Psoas muscle (tissue), 7 donors: ENCODE measurements at regions not wholly inside any gene's neighbourhood (a gene's known extent, or its start where the extent isn't known, plus 50 kb on each side); places are given as distances from the start of the nearest gene placed in this dataset.

Experiments used
- ATAC-seq, 4 donors: fragments of 200-7000 bp; cut with Tn5 transposase; one replicate each; pipeline ENCODE4 v1.9.1; 2020; ENCODE audit warnings: moderate library complexity in 3 of 4, mild to moderate bottlenecking in 2 of 4
- DNase-seq, 2 donors: peaks; one replicate each; pipeline ENCODE4 v3.0.0-alpha.2; 2020
- H3K27ac ChIP-seq: fragments of 200-600 bp; one replicate; pipeline ENCODE4 v1.8.0; 2022
- H3K27me3 ChIP-seq, 3 donors: fragments of 200-600 bp in 1 of 3; one replicate each; pipeline versions ENCODE4 v1.6.1 to v1.8.0; 2013 to 2022; ENCODE audit warnings: low read length in 2 of 3, mild to moderate bottlenecking in 2 of 3, moderate library complexity in 1 of 3; ENCODE audit not compliant: insufficient read depth in 3 of 3
- H3K36me3 ChIP-seq, 2 donors: fragments of 200-600 bp in 1 of 2; one replicate each; pipeline versions ENCODE4 v1.6.1 to v1.8.0; 2013 to 2022; ENCODE audit warnings: low read depth in 1 of 2, mild to moderate bottlenecking in 1 of 2, moderate library complexity in 1 of 2; ENCODE audit not compliant: insufficient read depth in 1 of 2
- H3K4me1 ChIP-seq: fragments of 200-600 bp; one replicate; pipeline ENCODE4 v1.8.0; 2022
- H3K4me3 ChIP-seq: fragments of 200-600 bp; one replicate; pipeline ENCODE4 v1.8.0; 2022; ENCODE audit warnings: mild to moderate bottlenecking
- H3K9me3 ChIP-seq: fragments of 200-600 bp; one replicate; pipeline ENCODE4 v1.8.0; 2022
- WGBS, 3 donors: extraction: QIAGEN DNeasy Blood & Tissue Kit; methylation state at CpG; one replicate each; pipeline versions ENCODE4 v1.1.6 to v1.1.7; 2013; 5-methylcytosine and 5-hydroxymethylcytosine counted together
- intact Hi-C, 2 donors: fragments of 100-400 bp; cut with DNase I; formaldehyde crosslinking; loops; one replicate each; pipeline versions ENCODE4 v1.11.0 to v1.14.2; 2022
- TF ChIP-seq, protein P1 (sequence below): fragments of 200-600 bp; IDR thresholded peaks from one replicate; pipeline ENCODE4 v1.8.0; 2022; ENCODE audit warnings: antibody characterized with exemption
- donor health status: healthy with polysubstance abuse.
- donor health status: DM: no; HTN: no; CAD: no; lungs with moderate emphysema.
- donor health status: Bipolar disorder and iron deficiency.
- donor health status: healthy.
- donor health status: DM: yes; HTN: yes; CAD: no.
- donor health status: DM: no; HTN: no; CAD: no.
- donor health status: DM: yes; HTN: yes; CAD: no.

DNA sequence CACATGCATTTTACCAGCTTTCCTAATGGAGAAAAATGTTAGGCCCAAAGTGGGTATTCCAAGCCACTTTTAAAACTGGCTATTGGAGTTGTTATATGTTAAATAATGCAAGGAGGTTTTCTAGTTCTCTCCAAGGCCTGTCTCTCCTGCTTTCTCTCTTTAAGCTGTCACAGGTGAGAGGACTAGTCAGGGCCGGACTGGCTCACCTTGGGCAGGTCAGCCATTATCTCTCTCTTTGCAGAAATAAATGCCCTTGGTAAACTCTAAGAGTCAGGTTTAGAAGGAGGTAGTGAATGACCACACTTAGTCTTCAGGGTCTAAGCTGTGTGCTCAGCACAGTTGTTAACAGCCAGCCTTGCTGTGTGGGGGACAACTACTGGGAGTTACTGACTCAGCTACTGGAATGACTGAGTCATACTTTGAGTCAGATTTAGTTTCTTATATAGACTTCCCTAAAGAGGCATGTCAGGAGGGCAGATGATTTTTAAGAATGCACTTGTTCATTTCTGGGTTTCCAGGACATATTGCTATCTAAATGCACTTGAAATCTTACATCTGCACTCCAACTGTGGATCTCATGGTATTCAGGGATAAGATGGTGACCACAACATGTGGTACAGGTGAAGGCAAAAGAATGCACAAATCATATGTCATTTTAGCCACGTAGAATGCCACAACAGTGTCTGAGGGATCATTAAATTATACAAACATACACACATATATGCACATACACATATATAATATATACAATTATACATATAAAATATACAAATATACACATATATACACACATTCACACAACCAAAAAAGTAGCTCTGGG lies 719.4 kb downstream of the EPM2A start:
- Histone ChIP-seq H3K4me1 (peaks cover 7% of the 10 kb centered on the region), H3K27me3 (no peaks in the 10 kb centered on the region), H3K36me3 (no peaks in the 10 kb centered on the region), H3K27ac (no peak overlapping the region), H3K9me3 (no peaks in the 10 kb centered on the region), H3K4me3 (no peak overlapping the region)
- DNase-seq (no peak), ATAC-seq (peak; percentile 85 to 99 (median 92))
- TF ChIP-seq, protein P1, sequence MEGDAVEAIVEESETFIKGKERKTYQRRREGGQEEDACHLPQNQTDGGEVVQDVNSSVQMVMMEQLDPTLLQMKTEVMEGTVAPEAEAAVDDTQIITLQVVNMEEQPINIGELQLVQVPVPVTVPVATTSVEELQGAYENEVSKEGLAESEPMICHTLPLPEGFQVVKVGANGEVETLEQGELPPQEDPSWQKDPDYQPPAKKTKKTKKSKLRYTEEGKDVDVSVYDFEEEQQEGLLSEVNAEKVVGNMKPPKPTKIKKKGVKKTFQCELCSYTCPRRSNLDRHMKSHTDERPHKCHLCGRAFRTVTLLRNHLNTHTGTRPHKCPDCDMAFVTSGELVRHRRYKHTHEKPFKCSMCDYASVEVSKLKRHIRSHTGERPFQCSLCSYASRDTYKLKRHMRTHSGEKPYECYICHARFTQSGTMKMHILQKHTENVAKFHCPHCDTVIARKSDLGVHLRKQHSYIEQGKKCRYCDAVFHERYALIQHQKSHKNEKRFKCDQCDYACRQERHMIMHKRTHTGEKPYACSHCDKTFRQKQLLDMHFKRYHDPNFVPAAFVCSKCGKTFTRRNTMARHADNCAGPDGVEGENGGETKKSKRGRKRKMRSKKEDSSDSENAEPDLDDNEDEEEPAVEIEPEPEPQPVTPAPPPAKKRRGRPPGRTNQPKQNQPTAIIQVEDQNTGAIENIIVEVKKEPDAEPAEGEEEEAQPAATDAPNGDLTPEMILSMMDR = no peak
- intact Hi-C loops = no loop called here
- 79 to 89% (median 85%) methylated on average over 2 of the region's 2 CpGs for WGBS, 3 donors

DNA sequence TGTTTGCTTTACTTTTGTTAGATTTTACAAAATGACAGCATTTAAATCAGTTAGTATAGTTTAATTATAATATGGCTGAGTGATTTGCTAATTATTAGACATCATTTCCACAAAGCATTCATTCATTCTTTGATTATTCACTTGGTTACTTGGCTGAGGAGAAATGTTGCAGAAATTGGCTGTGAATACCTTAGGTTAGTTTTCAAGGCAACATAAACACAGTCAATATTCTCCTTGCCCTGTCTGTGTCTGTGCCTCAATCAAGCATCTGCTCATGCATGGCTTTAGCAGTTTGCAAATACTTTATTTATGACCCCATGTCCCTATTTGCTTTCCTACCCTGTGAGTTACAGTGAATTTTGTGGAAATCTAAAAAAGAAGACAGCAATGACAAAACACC lies 718.3 kb downstream of the EPM2A start:
- TF ChIP-seq, protein P1 = no peak
- H3K9me3 ChIP-seq = no peaks in the 10 kb centered on the region

DNA sequence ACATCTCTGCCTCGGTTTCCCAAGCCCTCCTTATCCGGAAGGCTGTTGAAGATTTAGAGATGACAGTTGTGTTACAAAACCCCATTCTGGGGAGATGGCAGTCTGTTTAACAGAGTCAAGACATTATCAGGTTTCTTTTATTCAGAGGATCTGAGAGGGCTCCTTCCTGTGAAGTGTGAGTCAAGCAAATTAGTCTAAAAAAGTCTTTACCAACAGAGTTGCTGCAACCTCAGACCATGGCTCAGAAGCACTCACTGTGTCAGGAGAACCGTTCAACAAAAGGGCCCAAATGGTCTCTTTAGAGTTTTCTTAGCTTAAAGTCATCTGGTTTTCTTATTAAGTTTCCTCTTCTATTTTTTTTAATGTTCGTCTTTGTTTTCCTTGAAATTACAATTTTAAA lies 717.8 kb downstream of the EPM2A start:
- 63 to 79% (median 65%) methylated on average over 4 of the region's 4 CpGs for WGBS, 3 donors
- Histone ChIP-seq H3K4me1 (peaks cover 7% of the 10 kb centered on the region), H3K27me3 (no peaks in the 10 kb centered on the region), H3K4me3 (no peak overlapping the region), H3K9me3 (no peaks in the 10 kb centered on the region), H3K36me3 (no peaks in the 10 kb centered on the region), H3K27ac (no peak overlapping the region)
- no peak for DNase-seq
- TF ChIP-seq, protein P1 = no peak
- no peak for ATAC-seq
- intact Hi-C loops = no loop called here

More for the DNA sequence above, 718.3 kb downstream of the EPM2A start:
- intact Hi-C loops = no loop called here
- Histone ChIP-seq H3K36me3 (no peaks in the 10 kb centered on the region), H3K27ac (no peak overlapping the region), H3K27me3 (no peaks in the 10 kb centered on the region), H3K4me3 (no peak overlapping the region), H3K4me1 (peaks cover 7% of the 10 kb centered on the region)
- ATAC-seq = no peak
- DNase-seq = no peak

DNA sequence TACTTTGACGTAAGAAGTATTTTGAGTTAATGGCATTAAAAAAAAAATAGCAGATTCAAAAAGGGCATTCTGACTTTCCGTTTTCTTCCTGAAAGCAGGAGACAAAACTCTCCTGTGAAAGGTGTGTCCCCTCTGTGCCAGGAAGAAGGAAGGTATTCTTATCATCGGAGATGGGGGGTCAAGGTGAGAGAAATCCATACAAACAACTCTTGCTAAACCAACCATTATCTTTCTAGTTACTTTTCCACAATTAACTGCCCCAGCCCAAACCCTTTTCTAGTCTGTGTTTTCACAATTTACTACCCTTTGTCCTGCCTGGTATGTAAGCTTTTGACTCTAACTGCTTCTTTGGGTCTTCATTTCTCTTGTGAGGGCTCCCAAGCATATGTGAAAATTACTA lies 717.3 kb downstream of the EPM2A start:
- DNase-seq (no peak), ATAC-seq (no peak)
- WGBS, 3 donors = 82 to 94% (median 90%) methylated on average over 3 of the region's 3 CpGs
- no peak overlapping the region for H3K27ac ChIP-seq
- no peaks in the 10 kb centered on the region for H3K36me3 ChIP-seq
- TF ChIP-seq, protein P1 = no peak
- no peaks in the 10 kb centered on the region for H3K27me3 ChIP-seq
- peaks cover 9% of the 10 kb centered on the region for H3K4me1 ChIP-seq
- H3K4me3 ChIP-seq = no peak overlapping the region
- no peaks in the 10 kb centered on the region for H3K9me3 ChIP-seq
- intact Hi-C loops = no loop called here

DNA sequence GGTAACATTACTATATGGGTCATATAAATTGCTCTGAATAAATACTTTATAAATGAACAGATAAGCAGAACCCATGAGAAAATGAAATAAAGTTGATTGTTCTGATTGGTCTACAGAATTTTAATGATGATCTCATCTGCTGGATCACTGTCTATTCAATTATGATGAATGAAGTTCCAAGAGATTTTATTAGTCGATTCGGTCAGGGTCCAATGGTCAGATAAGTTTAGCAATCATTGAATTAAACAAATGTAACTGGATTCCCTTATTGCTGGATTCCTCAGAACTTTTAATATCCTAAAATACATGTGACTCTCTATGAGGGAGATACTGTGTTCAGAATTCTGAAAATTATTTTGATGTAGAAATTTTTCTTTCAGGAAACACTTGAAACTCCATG lies 715.2 kb downstream of the EPM2A start:
- Histone ChIP-seq H3K27me3 (no peaks in the 10 kb centered on the region), H3K27ac (no peak overlapping the region), H3K4me3 (no peak overlapping the region), H3K9me3 (no peaks in the 10 kb centered on the region), H3K4me1 (peaks cover 16% of the 10 kb centered on the region), H3K36me3 (no peaks in the 10 kb centered on the region)
- intact Hi-C loops = loop anchor here in 1 of 2 donors (10.0 kb wide), 1 partner anchor 615 kb away; no protein-coding TSS in a partner anchor
- 87 to 96% (median 90%) methylated on average over 2 of the region's 2 CpGs for WGBS, 3 donors
- TF ChIP-seq, protein P1 = no peak
- ATAC-seq = no peak
- no peak for DNase-seq
